ENCODE measurements at regions not wholly inside any gene's neighbourhood (a gene's known extent, or its start where the extent isn't known, plus 50 kb on each side); places are given as distances from the start of the nearest gene placed in this dataset.

DNA sequence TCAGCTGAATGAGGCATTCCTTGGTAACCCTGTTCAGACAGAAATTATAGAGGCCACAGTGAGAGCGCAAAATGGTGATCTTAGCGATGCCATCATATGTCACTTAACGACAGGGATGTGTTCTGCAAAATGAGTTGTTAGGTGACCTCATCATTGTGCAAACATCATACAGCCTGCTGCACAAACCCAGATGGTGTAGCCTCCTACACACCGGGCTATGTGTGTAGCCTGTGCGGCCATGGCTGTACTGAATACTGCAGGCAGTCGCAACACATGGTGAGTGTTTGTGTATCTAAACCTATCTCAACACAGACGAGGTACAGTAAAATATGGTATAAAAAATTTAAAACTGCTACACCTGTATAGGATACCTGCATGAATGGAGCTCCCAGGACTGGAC is 234.1 kb upstream of the PMEPA1 start:
- no peak for DNase-seq (ENCODE audit: low read depth)

DNA sequence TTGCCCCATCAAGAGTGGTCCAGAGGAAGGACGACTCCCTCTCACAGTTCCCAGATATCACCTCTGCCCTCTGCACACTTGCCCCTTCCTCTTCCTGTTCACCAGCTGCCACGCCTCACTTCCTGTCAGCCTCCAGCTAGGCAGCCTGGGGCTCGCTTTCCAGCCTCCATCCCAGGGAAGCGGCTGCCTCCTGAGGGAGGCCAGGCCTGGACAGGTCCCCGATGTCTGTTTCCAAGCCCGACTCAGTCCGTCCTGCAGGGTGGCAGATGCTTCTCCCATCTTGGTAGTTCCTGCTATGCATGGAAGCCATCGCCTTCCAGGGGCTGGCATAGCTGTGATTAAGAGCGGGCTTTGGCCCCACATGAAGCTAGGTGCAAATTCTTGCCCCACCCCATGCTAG is 233.5 kb upstream of the PMEPA1 start:
- DNase-seq (ENCODE audit: low read depth): no peak

DNA sequence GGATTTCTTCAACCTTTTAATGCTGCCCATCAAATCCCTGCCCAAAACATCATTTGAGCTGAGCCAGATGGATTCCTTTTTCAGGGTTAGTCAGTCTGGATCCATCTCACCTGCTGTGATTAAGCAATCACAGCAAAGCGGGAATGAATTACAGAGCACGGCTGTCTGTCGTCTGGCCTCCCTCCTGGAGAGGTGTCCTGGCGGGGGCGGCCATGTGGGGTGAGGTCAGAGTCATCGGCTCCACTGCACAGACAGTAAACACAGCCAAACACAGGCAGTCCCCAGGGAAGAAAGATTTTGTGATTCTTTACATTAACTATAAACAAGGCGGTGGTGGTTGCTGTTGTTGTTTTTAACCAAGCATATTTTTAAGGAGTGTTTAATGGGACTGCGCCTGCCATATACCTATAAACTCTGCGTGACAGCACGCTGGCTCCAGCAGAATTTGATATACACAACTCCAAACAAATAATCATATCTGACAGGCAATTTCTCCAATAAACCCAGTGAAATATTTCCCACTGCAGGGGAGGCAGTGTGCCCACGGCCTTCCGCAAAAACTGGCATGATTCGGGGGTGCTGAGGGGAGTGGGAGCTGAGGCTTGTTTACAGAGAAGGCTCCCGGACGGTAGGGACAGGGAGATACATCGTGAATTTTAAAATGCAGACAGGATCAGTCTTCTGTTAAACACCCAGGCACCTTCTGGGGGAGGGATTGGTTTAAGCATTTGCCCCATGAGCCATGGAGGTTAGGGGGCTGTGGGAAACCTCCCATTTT is 232.0 kb upstream of the PMEPA1 start:
- DNase-seq (ENCODE audit: low read depth): no peak

DNA sequence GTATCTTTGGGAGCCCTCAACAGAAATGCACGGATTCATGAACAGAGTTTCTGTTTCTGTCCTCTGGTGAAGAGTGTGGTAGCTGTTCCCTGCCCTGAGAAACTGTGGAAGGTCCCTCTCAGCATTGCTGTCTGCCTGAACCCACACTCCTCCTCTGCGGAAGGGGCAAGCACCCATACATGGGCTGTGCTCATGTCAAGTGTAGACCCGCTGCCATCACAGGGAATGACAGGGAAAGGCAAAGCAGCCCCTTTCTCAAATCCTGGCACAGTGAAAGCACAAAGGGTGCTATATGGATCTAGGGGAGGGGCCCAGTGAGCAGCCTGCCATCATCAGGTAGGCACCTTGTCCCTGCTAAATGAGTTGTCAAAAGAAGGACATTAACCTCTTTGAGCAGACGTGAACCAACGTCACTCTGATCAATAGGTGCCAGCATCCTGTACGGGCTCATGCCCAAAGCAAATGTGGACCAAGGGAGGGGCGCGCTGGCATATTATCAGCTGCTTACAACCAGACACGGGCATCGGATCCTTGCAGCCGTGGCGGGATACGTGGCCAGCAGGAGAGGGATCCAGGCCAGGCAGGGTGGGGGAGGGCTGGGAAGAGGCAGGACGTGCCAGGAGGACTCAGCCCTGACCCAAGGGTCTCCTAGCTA is 231.2 kb upstream of the PMEPA1 start:
- DNase-seq (ENCODE audit: low read depth): no peak

DNA sequence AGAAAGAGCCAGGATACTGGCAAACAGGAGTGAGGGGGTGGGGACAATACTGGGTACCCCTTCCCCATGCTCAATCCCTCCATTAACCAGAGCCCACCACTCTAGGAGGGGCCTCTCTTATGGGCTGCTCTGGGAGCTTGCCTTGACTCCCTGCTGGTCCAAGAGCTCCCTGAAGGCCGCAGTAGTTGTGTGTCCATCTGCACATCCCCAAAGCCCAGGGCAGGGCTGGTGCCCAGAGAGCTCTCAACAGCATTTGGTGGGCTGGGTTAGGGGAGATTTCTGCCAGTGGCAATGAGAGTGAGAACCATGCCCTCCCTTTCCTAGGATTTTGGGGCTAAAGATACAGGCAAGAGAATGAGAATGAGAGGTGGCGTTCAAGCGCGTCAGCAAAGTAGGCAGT is 230.6 kb upstream of the PMEPA1 start:
- DNase-seq (ENCODE audit: low read depth): no peak

DNA sequence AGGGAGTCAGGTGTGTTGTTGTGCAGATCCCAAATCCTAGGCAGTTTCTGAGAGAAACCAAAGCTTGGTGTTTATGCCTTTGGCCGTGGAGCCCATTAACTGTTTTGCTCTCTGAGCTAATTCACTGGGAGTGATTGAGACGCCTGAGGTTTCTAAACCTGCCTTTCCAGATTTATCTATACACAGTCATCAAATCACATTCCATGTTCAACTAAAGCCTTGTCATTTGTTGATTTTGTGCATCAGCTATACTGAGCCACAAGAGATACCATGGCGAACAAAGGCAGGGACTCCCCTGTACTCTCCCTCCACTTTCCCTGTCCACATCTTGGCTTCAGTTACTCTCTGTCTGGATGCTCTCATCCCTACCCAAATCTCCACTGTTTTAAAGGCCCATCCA is 229.7 kb upstream of the PMEPA1 start:
- DNase-seq (ENCODE audit: low read depth): no peak

DNA sequence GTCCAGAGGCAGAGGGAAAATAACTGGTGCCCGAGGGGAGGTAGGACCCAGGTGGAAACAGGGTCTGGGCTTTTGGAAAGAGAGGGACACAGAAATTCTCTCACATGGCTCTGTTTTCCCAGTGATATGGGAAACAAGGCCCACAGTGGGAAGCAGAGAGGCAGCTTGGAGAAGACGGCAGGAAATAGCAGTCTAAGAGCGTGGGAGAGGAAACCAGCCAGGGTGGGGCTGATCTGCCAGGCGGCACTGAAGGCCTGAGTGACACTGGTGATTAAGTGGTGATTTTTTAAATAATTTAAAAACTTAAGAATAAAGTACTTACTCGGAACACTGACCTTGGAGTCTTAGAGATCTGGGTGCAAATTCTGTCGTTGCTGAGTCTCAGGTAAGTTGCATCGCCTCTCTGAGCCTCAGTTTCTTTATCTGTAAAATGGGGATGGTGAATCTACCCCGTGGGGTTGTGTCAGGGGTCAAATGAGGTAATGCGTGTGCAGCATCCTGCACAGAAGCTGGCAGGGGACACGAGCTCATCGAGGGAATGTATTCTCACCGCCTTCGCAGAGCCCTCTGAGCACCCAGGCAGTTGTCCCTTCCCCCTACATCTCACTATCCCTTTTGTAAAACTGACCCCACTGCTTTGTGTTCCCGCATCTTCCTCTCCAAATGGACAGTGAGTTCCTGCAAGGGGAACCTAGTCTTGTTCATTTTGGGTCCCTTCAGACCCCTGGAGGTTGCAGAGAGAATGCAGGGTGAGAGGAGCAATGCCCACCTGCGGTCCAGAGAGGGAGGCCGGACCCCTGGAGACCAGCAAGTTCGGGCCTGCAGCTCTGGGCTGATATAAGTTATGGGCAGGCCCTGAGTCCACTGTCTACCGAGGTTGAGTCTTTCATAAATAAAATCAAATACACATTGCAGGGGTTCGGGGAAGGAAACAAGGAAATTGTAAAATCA is 228.6 kb upstream of the PMEPA1 start:
- DNase-seq (ENCODE audit: low read depth): no peak

DNA sequence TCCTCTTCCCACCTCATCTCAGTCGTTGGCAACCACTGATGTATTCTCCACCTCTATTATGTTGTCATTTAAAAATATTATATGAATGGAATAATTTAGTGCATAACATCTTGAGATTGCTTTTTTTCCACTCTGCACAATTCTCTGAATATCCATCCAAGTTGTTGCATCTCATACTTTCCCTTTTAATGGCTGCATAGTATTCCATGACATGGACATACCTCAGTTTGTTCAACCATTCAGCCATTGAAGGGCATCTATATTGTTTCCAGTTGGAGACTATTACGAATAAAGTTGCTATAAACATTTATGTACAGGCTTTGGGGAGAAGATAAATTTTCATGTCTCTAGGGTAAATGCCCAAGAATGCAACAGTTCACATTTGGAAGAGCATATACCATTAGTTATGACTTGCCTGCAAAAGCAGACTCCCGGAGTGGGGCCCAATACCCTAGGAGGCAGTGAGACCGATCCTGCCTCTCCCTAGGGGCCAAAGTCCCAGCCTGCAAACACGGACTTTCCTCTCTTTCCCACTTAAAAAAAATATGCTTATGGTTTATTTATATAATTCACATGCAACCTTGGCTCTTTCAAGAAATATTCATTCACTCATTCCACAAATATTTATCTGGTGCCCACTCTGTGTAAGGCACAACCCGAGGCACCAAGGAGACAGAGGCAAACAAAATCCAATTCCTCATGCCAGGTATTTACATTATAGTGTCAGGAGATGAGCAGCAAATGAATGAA is 227.0 kb upstream of the PMEPA1 start:
- no peak for DNase-seq (ENCODE audit: low read depth)

DNA sequence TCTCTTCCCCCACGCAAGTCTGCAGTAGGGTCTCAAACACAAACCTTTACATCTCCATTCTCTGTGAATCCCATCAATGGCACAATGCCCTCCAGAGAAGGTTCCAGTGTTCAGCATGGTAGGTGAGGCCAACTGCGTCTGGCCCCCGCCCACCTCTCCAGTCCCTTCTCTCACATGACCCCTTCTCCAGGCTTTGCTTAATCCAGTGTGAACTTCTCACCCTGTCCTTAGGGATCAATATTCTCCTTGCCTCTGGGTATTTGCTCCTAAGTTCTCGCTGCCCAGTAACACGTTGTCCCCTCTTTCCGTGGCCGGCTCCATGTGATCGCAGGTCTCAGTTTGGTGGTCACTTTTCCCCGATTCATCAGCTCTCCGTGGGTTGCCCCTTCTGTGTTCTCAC is 225.1 kb upstream of the PMEPA1 start:
- no peak for DNase-seq (ENCODE audit: low read depth)

DNA sequence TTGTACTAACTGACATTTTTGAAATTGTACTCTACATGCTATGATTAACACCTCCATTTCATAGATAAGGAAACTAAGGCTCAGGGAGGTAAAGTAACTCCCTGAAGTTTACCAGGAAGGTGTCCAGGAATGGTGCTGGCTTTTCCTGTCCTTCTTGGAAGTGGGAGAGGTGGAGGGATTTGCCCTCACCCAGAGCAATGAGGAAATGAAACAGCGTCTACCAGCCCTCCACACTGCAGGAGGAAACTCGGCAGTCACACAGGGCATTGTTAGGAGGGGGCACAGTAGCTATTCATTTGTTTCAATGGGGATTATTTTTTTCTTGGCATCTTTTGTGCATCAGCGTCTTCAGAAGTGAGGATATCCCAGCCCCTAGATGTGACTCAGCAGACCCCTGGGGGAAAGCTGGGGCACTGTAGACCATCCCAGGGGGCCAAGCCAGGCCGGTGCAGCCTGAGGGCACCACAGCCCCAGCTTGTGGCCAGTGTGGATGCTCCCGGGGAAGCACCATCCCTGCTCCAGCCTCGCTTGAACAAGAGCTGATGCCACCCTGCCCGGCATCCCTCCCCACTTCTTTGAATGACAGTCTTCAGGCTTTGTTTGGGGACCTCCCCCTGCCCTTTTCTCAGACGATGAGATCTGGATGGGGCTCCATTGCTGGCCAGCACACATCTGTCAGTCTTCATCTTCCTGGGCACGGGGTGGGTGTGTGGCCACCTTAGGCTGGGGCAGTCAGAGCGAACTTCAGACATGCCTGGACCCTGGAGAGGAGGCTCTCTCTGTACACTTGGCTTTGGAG is 224.4 kb upstream of the PMEPA1 start:
- no peak for DNase-seq (ENCODE audit: low read depth)

DNA sequence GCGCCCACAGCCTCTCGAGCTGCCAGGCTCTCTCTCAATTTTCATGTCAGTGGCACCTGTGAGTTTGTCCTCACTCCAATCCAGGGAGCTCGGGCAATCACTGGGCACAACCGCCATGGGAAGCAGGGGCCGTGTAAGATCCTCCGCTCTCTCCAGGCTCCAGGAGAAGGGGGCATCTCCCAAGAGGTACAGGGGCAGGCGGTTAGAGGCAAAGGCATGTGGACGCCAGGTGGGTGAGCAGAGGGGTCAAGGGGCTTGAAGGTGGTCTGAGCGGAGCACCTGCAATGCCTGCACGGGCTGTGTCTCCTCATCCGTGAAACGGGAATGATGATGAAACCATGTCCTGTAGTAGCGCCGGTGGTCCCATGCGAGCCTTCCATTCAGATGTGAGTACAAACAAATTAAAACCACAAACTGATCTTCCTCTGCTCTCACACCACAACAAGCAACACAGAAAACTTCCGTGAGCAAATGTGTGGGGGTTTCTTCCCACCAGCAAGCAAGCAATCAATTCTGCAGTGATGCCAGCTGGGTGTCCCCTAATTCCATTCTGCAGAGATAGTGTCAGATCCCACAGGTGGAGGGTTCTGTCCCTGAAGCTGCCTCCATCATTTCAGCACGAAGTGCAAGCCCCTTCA is 222.5 kb upstream of the PMEPA1 start:
- no peak for DNase-seq (ENCODE audit: low read depth)

DNA sequence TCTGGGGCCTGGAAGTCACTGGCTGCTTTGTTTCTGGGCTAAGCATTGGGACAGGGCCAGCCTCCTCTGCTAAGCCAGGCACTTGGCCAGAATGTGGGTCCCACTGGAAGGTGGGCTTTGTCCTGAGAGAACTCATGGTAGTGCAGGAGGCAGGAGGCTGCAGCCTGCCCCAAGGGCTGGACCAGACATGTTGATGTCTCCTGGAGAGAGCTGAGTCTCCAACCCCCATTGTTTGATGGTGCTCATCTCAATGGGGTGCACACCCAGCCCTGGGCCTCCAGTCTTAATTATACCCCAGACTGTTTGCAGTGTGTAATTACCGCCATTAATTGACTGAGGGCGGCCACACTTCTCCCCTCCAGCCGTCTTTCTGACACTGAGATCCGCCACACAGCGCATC is 220.5 kb upstream of the PMEPA1 start:
- DNase-seq (ENCODE audit: low read depth): no peak

DNA sequence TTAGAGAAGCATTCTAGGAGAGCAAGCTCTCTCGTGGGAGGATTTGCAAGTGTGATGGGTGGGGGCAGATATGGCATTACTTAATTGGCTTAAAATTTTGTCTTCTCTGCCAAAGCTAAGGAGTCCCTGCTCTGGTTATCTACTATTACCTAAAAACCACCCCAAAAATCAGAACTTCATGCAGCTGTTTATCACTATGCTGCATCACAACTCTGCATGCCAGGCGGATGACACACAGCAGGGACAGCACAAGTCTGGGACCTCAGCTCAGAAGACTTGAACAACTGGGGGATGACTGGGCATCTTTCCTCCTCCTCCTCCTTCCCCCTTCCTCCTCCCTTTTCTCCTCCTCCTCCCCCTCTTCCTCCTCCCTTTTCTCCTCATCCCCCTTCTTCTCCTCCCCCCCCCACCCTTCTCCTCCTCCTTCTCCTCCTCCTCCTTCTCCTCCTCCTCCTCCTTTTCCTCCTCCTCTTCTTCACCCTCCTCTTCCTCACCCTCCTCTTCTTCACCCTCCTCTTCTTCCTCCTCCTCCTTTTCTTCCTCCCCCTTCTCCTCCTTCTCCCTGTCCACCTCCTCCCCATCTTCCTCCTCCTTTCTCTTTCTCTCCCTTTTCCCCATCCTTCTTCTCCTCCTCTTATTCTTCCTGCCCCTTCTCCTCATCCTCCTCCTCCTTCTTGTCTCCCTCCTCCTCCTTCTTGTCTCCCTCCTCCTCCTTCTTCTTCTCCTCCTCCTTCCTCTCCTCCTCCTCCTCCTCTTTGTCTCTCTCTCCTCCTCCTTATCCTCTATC is 218.6 kb upstream of the PMEPA1 start:
- peak; percentile 36 for DNase-seq (ENCODE audit: low read depth)

DNA sequence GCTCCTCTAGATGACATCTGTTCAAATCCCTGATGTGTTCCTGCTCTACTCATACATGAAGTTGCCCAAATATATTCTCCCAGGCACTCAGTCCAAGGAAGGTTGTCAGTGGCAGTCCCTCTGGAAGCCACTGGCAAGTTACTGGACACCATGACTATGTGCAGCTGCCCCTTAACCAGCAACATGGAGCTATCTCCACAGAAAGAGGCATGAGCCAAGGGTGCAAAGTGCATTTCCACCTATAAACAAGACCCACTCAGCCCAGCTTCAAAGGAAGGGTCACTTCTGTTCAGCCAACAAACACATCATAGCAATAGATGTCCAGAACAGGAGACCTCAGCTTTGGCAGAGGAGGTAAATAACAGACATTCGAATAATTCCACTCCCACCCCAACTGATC is 217.6 kb upstream of the PMEPA1 start:
- no peak for DNase-seq (ENCODE audit: low read depth)

DNA sequence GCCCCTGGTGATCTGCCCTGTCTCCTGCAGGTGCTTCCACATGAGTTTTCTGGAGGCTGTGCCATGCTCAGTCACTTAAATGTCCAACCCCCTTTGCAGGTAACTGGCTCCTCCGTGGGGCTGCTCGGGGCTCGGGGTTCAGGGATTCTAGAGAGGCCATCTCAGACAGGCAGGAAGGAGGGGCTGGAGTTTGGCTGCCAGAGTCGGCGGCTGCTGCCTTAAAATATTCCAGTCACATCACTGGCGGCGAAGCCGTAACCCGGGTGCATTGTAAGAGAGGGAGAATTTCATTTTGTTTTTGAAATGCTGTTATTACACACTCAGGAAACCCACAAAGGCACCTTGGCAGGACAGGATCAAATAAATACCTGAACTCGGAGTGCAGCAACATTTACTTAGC is 212.9 kb upstream of the PMEPA1 start:
- no peak for DNase-seq (ENCODE audit: low read depth)

DNA sequence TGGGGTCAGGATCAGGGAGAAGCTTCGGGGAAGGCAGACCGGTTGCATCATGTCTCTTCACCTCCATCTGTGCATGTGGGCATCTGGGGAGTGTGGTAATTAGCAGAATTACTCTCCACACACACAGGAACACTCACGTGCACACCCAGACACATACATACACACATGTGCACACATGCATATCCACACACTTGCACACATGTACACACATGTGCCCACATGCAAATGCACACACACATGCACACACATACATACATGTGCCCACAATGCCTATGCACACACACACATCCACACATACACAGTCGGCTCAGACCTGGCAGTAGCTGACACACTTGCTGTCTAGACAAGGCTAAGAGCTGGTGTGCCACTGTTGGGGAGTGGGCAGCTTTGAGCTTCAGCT is 212.3 kb upstream of the PMEPA1 start:
- no peak for DNase-seq (ENCODE audit: low read depth)

DNA sequence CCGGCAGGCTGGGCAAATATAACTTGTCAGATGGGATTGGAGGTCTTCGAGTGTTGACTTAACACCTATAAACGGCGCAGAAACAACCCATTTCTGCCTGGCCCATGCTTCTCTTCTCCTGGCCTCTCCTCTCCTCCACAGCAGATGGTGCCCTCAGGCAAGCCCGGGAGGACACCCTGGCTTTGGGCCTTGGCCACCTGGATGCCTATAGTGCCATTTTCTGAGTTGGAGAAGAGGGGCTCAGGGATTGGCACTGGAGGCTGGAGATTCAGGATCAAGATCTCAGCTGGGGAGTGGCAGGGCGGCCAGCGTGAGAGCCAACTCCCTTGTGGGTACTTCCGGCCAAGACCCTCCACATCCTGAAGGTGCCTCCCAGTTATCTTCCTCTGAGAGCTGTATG is 211.9 kb upstream of the PMEPA1 start:
- no peak for DNase-seq (ENCODE audit: low read depth)

DNA sequence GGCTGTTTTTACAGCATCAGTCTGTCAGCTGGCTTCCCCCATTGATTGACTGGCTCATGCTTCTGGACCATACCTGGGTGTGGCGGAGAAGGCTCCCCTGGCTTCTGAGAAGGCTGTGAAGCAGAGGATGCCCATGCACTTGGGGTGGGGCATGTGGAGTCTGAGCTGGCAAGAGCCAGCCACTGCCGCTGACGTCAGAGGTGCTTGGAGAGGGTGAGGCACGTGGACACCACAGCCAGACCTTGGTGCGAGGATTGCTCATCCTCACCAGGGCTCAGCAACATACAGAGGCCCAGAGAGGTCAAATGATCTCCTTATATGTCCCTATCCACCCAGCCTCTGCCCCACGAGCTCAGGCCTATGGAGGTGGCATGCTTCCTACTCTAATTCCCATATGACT is 211.2 kb upstream of the PMEPA1 start:
- DNase-seq (ENCODE audit: low read depth): no peak

DNA sequence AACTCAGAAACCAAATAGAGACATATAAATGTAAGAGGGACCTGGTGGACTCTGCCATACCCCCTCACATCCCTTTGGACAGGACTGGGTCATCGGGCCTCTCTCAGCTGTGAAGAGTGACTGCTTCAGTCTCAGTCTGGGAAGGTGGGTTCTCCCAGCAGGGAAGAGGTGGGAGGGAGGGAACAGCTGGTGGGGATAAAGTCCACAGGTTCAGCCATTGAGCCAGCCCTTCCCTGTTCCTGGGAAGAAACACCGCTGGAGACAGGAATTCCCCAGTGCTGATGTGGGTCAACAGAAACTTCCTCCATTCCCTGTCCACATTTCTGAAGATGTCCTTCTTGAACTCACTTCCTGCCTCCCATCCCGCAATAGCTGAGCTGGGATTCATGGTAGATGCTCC is 209.2 kb upstream of the PMEPA1 start:
- DNase-seq (ENCODE audit: low read depth): no peak

DNA sequence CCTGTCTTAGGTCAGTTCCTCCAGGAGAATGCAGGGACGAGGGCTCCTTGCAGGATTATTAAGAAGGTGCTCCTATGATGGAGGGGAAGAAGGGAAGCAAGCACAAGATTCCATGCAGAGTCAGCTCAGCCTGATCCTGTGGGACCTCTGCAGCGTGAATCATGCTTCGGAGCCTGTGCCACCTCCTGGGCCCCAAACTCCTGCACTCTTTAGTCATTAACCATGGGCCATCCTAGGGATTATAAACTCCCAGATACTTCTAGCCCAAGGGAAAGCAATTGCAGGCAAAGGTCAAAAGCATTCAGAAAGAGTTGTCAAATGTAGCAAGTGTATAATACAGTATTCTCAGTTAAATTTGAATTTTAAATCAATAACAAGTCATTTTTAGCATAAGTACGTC is 208.7 kb upstream of the PMEPA1 start:
- DNase-seq (ENCODE audit: low read depth): no peak
